ENCODE measurements at regions not wholly inside any gene's neighbourhood (a gene's known extent, or its start where the extent isn't known, plus 50 kb on each side); places are given as distances from the start of the nearest gene placed in this dataset.

- TF ChIP-seq, protein P1, sequence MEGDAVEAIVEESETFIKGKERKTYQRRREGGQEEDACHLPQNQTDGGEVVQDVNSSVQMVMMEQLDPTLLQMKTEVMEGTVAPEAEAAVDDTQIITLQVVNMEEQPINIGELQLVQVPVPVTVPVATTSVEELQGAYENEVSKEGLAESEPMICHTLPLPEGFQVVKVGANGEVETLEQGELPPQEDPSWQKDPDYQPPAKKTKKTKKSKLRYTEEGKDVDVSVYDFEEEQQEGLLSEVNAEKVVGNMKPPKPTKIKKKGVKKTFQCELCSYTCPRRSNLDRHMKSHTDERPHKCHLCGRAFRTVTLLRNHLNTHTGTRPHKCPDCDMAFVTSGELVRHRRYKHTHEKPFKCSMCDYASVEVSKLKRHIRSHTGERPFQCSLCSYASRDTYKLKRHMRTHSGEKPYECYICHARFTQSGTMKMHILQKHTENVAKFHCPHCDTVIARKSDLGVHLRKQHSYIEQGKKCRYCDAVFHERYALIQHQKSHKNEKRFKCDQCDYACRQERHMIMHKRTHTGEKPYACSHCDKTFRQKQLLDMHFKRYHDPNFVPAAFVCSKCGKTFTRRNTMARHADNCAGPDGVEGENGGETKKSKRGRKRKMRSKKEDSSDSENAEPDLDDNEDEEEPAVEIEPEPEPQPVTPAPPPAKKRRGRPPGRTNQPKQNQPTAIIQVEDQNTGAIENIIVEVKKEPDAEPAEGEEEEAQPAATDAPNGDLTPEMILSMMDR (IDR thresholded peaks at IDR 0.05) = no peak
- TF ChIP-seq POLR2A (IDR thresholded peaks at IDR 0.05) = no peak
- intact Hi-C loops (cut with DNase I) = no loop called here
- 76 to 88% (median 86%) methylated on average over 2 of the region's 2 CpGs for WGBS, 4 donors
- H3K9me3 ChIP-seq (replicated peaks in 1 of 3) = no peaks in the 10 kb centered on the region
- H3K4me1 ChIP-seq (replicated peaks in 1 of 2) = peaks cover 0 to 9% of the 10 kb centered on the region in 2 donors
- H3K27me3 ChIP-seq = no peaks in the 10 kb centered on the region
- no peak overlapping the region for H3K27ac ChIP-seq
- no peak for DNase-seq
- no peak overlapping the region for H3K4me3 ChIP-seq
- no peaks in the 10 kb centered on the region for H3K36me3 ChIP-seq (replicated peaks in 1 of 2)
These were observed 198.3 kb downstream of the WDR11 start for GRCh38 chr10:121049489-121049888.

DNA sequence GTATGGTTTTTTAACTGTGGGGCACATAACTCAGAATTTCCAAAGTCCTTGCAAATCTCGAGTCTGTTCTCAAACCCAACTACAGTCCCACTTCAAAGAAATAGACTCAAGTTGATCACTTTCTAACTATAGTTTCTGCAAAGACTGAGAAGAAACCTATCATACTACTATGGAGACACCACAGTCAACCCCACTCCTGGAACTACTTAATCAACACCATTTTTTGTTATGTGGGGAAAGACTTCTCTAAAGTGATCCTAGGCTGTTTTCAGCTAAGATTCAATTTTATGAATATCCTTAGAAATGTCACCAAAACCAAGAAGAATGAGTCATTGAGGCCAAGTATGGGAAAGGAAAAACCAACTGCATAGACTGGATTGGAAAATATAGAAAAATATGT lies 198.8 kb downstream of the WDR11 start:
- Histone ChIP-seq H3K9me3 (replicated peaks in 1 of 3) (no peaks in the 10 kb centered on the region), H3K4me3 (no peak overlapping the region), H3K4me1 (replicated peaks in 1 of 2) (peaks cover 0 to 9% of the 10 kb centered on the region in 2 donors), H3K27me3 (no peaks in the 10 kb centered on the region), H3K36me3 (replicated peaks in 1 of 2) (no peaks in the 10 kb centered on the region), H3K27ac (no peak overlapping the region)
- intact Hi-C loops (cut with DNase I) = no loop called here
- no peak for TF ChIP-seq POLR2A (IDR thresholded peaks at IDR 0.05)
- TF ChIP-seq, protein P1 (IDR thresholded peaks at IDR 0.05) = no peak
- WGBS, 4 donors = 81 to 97% (median 85%) methylated on average over 1 of the region's 1 CpG
- no peak for DNase-seq

- Histone ChIP-seq H3K4me1 (replicated peaks in 1 of 2) (peaks cover 0 to 9% of the 10 kb centered on the region in 2 donors), H3K9me3 (replicated peaks in 1 of 3) (no peaks in the 10 kb centered on the region), H3K27ac (no peak overlapping the region), H3K27me3 (no peaks in the 10 kb centered on the region), H3K36me3 (replicated peaks in 1 of 2) (no peaks in the 10 kb centered on the region), H3K4me3 (no peak overlapping the region)
- TF ChIP-seq POLR2A (IDR thresholded peaks at IDR 0.05) = no peak
- TF ChIP-seq, protein P1 (IDR thresholded peaks at IDR 0.05) = no peak
- intact Hi-C loops (cut with DNase I) = no loop called here
- DNase-seq = no peak
- 81 to 95% (median 93%) methylated on average over 3 of the region's 3 CpGs for WGBS, 4 donors
These were observed 200.0 kb downstream of the WDR11 start for GRCh38 chr10:121051171-121051570.

GRCh38 chr10:121051696-121052279 lies 200.6 kb downstream of the WDR11 start:
- intact Hi-C loops (cut with DNase I) = no loop called here
- H3K4me3 ChIP-seq = no peak overlapping the region
- WGBS, 4 donors = 71 to 78% (median 77%) methylated on average over 3 of the region's 3 CpGs
- peaks cover 0 to 9% of the 10 kb centered on the region in 2 donors for H3K4me1 ChIP-seq (replicated peaks in 1 of 2)
- no peak overlapping the region for H3K27ac ChIP-seq
- TF ChIP-seq, protein P1 (IDR thresholded peaks at IDR 0.05) = no peak
- TF ChIP-seq POLR2A (IDR thresholded peaks at IDR 0.05) = no peak
- H3K36me3 ChIP-seq (replicated peaks in 1 of 2) = no peaks in the 10 kb centered on the region
- no peaks in the 10 kb centered on the region for H3K27me3 ChIP-seq
- H3K9me3 ChIP-seq (replicated peaks in 1 of 3) = no peaks in the 10 kb centered on the region
- DNase-seq = no peak
